GM19328 (cell line): ENCODE measurements at regions not wholly inside any gene's neighbourhood (a gene's known extent, or its start where the extent isn't known, plus 50 kb on each side); places are given as distances from the start of the nearest gene placed in this dataset.
"Not testable (repeated sequence)": the region's sequence is repeated elsewhere in the genome, so short reads cannot be mapped to it uniquely, and the experiment has no call there.

ENCODE experiments used
- ATAC-seq: cut with Tn5 transposase; IDR thresholded peaks from one replicate; pipeline ENCODE4 v1.9.1; 2021; ENCODE audit warnings: mild to moderate bottlenecking, moderate library complexity; ENCODE audit not compliant: unreplicated experiment

DNA sequence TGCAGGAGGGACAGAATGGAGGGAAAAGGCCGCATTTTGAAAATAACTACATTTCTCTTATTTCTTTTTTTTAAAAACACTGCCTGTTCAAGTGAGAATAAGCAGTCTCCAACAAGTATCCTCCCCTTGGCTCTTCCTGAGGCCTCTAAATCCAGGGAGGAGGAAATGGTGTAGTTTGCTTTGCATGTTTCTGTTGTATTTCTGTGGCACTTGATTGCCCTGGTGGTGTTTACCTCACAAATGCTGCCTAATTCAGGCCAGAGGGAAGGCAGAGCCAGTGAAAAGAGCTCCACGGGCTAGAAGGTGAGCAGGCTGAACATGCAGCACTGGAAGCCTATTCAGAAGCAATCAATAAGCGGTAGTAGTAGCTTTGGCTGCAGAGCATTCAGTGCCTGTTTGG lies 149.3 kb upstream of the ATP11B start:
- ATAC-seq, result no peak

DNA sequence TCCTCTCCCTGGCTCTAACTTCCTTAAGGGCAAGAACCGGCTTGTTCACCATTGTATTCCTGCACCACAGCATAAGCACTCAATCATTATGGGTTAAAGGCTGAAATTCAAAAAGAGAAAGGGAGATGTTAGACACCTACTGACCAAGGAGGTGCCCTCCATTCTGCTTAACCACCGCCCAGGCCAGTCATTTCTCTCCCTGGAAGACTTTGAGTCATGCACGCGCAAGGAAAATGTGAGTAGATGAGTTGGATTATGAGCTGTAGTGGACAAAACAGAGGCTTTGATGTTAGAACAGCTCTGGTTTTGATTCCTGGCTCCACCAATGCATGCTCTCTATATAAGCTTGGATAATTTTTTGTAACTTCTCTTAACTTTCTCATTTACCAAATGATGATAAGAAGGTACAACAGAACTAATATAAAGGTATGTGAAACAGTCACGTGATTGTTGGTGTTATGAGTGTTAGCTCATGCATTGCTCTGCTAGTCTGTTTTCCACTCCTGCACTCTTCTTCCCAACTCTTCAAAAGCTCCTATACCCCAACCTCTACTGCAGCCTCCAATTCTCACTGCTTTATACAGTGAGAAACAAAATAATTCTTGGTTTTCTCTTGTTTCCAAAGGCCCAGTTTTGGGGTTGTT lies 148.4 kb upstream of the ATP11B start:
- no peak for ATAC-seq

DNA sequence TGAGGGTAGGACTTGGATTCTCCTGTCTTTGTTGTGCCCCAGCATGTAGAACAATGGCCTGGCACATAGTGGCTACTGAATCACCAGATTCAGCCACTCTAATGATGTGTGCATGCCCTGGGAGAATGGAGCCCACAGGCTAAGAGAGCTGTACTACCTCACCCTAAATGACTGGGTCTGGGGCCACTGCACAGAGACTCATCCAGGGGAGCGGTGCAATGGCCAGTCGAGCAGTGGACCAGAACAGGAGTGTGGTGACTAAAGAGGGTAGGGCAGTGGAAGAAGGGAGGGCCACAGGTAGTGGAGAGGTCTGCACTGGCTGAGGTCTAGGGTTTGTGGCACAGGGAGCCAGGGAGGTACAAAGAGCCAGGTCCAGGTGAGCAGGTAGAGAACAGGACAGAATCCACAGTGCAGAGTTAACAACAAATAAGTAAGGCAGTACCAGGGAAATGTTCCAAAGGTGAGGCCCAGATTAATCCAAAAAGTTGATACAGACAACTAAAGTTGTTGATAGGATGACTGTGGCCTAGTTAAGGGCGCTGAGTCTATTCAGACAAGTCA lies 142.7 kb upstream of the ATP11B start:
- ATAC-seq, result no peak

- no peak for ATAC-seq
Observed at GRCh38 chr3:182651461-182651860, 141.8 kb upstream of the ATP11B start.

DNA sequence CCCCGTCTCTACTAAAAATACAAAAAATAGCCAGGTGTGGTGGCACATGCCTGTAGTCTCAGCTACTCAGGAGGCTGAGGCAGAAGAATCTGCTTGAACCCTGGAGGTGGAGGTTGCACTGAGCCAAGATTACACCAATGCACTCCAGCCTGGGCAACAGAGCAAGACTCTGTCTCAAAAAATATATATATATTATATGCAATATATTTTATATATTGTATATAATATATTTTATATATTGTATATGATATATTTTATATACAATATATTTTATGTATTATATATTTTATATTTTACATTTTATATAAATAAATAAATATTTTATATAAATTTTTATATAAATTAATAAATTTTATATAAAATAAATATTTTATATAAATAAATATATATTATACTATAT lies 140.2 kb upstream of the ATP11B start:
- ATAC-seq, result not testable (repeated sequence)

GRCh38 chr3:182668541-182668940 lies 124.8 kb upstream of the ATP11B start:
- no peak for ATAC-seq

DNA sequence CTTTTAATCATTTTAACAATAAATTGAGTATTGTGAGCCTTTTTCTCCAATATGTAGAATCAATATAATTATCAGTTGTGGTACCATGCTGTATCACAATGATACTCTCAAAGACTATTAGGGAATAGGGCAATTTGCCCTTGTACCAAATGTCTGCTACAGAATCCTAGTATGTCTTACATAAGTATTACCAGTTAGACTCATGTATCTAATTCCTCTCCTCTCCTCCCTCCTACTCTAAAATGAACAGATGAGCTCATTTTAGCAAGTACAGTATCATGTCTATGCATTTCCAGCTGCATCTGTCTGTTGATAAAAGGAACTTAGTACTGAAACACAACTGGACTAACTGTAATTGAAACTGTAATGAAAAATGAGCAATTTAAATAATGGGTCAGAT lies 124.3 kb upstream of the ATP11B start:
- ATAC-seq, result no peak

DNA sequence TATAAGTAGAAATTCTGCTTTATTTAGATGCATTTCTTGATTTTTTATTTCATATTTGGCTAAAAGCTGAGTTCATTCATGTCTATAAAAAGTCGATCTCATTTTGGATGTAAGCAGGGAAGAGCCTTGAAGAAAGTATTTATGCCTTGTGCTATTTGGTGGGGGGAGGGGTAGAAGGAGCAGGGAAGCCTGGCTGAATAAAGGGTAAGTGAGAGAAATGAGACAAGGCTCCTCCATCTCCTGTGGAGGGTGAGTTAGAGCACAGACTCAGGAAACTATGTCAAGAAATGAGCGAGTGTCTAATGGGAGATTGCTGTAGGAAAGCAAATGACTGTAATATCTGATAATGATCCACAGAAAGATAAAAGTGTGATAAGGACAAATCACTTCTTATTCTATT lies 121.8 kb upstream of the ATP11B start:
- ATAC-seq, result no peak

DNA sequence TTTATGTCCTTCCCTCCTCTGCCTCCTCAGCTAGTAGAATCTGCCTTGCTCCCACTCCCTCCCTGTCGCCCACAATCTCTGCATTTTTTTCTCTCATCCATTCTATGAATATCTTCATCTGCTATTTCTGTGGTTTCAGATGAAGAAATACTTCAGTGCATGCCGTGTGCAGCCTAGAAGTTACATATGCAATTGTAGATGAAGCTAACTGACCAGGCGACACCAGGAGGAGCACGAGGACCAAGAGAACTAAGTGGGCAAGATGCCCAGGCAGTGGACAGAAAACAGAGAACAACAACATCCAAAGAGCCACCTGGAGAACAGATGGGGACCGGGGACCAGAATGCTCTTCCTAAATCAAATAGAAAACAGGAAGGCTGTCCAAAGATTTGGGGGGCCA lies 121.4 kb upstream of the ATP11B start:
- no peak for ATAC-seq

DNA sequence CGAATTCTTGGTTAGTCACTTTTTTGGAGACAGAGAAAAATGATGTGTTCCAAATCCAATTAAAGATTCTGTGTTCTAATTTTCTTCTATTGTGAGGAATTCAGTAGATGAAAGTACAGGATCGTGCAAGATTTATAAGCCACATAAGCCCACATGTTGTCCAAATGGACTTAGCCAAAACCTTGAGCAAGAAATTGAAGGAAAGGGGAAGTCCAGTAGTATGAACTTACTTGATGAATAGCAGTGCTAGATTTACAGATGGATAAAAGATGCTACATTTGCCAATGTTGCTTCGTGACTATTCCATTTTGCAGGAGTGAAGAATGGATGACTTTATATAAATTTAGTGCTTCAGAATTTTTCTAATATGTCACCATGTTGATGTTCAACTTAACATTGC lies 120.0 kb upstream of the ATP11B start:
- no peak for ATAC-seq

- ATAC-seq, result peak; percentile 88
Observed at GRCh38 chr3:182682263-182683241, 110.8 kb upstream of the ATP11B start.

- peak; percentile 48 for ATAC-seq
Observed at GRCh38 chr3:182683453-182683852, 109.9 kb upstream of the ATP11B start.

DNA sequence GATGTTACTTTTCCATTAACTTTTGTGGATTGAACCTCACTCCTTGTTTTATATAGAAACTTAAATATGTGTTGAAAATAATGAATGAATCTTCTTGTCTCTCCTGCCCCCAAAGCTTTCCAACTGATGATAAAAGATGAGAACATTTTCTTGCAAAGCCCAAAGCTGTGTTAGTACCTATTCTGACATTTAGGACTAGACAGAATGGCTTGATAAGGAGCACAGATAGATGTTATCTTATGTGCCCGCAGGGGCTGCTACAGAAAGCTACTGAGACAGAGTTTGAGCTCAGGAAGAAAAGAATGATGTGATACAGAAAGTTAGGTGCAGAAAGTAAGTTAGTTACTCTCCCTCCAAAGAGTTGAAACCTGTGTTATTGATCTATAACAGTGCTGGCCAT lies 109.4 kb upstream of the ATP11B start:
- ATAC-seq, result no peak

DNA sequence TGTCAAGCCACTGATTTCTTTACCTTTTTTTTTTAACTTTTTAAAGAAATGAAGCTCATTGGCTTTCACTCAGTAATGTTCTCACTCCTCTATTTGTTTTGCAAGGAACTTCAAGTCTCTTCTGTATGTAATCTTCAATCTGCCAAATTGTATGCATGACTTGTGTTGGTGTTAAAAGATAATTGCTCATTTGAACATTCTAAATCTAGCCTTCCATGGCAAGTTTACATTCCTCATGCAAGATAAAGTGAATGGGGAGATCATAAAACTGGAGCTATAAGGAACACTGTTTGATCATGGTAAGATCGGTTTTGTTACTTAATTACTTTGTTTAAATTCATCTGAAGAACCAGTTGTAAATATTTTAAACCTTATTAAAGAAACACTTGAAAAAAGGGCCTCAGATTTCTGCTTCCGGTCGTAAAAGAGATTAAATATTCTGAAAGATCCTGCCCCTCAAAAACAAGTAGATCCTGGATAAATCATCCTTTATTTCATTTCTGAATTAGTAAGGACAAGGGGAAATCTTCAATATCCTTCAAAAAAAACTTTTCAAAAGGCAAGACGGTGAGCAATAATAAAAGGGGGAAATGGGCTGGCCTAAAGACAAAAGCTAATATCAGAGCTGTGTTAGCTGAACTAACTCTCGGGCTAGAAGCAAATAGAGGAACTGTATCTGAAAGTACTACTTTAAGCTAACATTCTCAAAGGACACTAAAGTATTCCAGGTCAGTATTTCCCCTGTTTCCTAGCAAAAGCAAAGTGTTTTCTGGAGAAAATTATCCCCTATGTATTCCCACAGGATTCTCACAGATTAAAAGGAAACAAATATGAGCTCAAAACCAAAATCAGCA lies 107.0 kb upstream of the ATP11B start:
- no peak for ATAC-seq

GRCh38 chr3:182690172-182690571 lies 103.1 kb upstream of the ATP11B start:
- no peak for ATAC-seq

GRCh38 chr3:182692021-182692420 lies 101.3 kb upstream of the ATP11B start:
- ATAC-seq, result no peak

- ATAC-seq, result no peak
Observed at GRCh38 chr3:182692695-182693094, 100.6 kb upstream of the ATP11B start.

DNA sequence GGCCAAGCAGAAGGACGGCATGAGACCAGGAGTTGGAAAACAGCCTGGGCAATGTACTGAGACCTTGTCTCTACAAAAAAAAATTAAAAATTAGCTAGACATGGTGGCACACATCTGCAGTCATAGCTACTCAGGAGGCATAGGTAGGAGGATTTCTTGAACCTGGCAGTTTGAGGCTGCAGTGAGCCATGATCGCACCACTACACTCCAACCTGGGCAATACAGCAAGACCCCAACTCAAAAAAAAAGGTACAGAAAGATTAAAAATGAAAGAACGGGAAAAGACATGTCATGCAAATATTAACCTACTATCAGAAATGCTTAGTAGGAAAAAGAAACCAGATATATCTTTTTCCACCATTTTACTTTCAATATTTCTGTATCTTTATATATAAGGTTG lies 99.6 kb upstream of the ATP11B start:
- ATAC-seq, result no peak

DNA sequence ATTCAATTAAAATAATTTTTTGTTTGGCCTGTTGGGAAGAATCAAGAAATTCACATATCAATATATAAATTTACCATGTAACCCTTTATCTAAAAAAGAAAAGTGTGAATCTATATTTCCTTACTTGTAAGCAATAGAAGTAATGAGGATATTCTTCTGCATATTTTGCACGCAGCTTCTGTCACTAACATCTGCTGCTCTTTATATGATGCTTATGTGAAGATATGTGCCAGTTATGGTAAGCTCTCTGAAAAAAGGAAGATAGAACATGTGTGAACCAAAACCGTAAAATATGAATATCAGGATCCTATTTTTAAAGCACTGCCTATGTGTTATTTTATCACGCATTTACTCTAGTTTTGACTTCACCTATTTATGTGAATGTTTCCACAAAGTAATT lies 96.4 kb upstream of the ATP11B start:
- ATAC-seq, result no peak

DNA sequence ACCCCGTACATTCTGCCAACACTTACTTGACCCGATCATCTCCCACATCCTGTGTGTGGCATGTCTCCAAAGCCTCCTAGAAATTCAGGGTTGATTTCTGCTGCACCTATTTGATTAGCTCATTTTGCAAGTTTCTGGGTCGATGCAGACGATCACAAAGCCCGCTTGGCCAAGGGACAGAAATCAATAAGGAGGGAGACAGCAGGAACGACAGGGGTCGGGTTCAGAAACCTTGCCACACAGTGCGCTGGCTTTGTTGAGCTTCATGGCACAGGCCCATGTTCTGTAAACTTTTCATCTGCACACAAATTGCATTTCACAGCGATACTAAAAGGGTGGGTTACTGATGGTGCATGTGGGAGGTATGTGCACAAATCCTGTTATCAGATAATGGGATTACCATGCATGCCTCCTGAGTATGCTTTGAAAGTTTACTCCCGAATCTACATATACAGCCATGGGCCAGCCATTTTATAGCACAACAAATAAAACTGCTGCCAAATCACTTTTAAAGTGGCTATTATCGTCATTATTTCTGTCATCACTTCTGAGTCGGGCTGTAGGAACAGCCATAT lies 95.9 kb upstream of the ATP11B start:
- no peak for ATAC-seq

- no peak for ATAC-seq
Observed at GRCh38 chr3:182698078-182698477, 95.2 kb upstream of the ATP11B start.
